Muscle layer of duodenum (tissue), 2 donors: ENCODE measurements at regions not wholly inside any gene's neighbourhood (a gene's known extent, or its start where the extent isn't known, plus 50 kb on each side); places are given as distances from the start of the nearest gene placed in this dataset.
"Not testable (repeated sequence)": the region's sequence is repeated elsewhere in the genome, so short reads cannot be mapped to it uniquely, and the experiment has no call there.

Experiments
- H3K27ac ChIP-seq: one replicate; pipeline ENCODE4 v1.7.0; 2013; ENCODE audit warnings: mild to moderate bottlenecking, low read length
- H3K27me3 ChIP-seq: one replicate; pipeline ENCODE4 v1.7.0; 2013; ENCODE audit warnings: low read depth, mild to moderate bottlenecking, control low read depth, low read length
- H3K36me3 ChIP-seq, 2 donors: one replicate each; pipeline ENCODE4 v1.7.0; 2013; ENCODE audit warnings: low read length in 2 of 2, control low read depth in 1 of 2, mild to moderate bottlenecking in 1 of 2; ENCODE audit not compliant: insufficient read depth in 2 of 2, control insufficient read depth in 1 of 2
- H3K4me1 ChIP-seq, 2 donors: one replicate each; pipeline ENCODE4 v1.7.0; 2013; ENCODE audit warnings: low read length in 2 of 2, mild to moderate bottlenecking in 2 of 2, control low read depth in 1 of 2, moderate library complexity in 1 of 2; ENCODE audit not compliant: insufficient read depth in 2 of 2, control insufficient read depth in 1 of 2
- H3K4me3 ChIP-seq, 2 donors: one replicate each; pipeline ENCODE4 v1.7.0; 2013; ENCODE audit warnings: low read length in 2 of 2, low read depth in 1 of 2, mild to moderate bottlenecking in 1 of 2
- H3K9me3 ChIP-seq, 2 donors: one replicate each; pipeline ENCODE4 v1.7.0; 2013; ENCODE audit warnings: low read length in 2 of 2, control low read depth in 1 of 2, mild to moderate bottlenecking in 1 of 2; ENCODE audit not compliant: control insufficient read depth in 1 of 2
- donor health status: healthy.

- Histone ChIP-seq H3K9me3 (peaks cover 0 to 9% of the 10 kb centered on the region in 2 donors), H3K36me3 (no peaks in the 10 kb centered on the region), H3K4me3 (no peak overlapping the region), H3K4me1 (no peaks in the 10 kb centered on the region), H3K27me3 (no peaks in the 10 kb centered on the region), H3K27ac (no peak overlapping the region)
Observed at GRCh38 chr13:54091884-54092283, 1063.3 kb downstream of the OLFM4 start.

GRCh38 chr13:54092686-54093085 is 1064.1 kb downstream of the OLFM4 start:
- H3K27ac ChIP-seq = no peak overlapping the region
- no peaks in the 10 kb centered on the region for H3K27me3 ChIP-seq
- peaks cover 0 to 9% of the 10 kb centered on the region in 2 donors for H3K9me3 ChIP-seq
- H3K4me3 ChIP-seq = no peak overlapping the region
- no peaks in the 10 kb centered on the region for H3K4me1 ChIP-seq
- H3K36me3 ChIP-seq = no peaks in the 10 kb centered on the region

GRCh38 chr13:54110597-54110996 is 1082.0 kb downstream of the OLFM4 start:
- no peaks in the 10 kb centered on the region for H3K4me1 ChIP-seq
- H3K9me3 ChIP-seq = no peaks in the 10 kb centered on the region
- no peak overlapping the region for H3K4me3 ChIP-seq
- no peaks in the 10 kb centered on the region for H3K36me3 ChIP-seq
- H3K27me3 ChIP-seq = no peaks in the 10 kb centered on the region
- H3K27ac ChIP-seq = no peak overlapping the region

- H3K9me3 ChIP-seq = no peaks in the 10 kb centered on the region
- no peak overlapping the region for H3K27ac ChIP-seq
- H3K4me3 ChIP-seq = no peak overlapping the region
- H3K4me1 ChIP-seq = no peaks in the 10 kb centered on the region
- no peaks in the 10 kb centered on the region for H3K36me3 ChIP-seq
- no peaks in the 10 kb centered on the region for H3K27me3 ChIP-seq
Observed at GRCh38 chr13:54124700-54125099, 1096.1 kb downstream of the OLFM4 start.

GRCh38 chr13:54130931-54131330 is 1102.3 kb downstream of the OLFM4 start:
- not testable (repeated sequence) for H3K4me1 ChIP-seq, H3K36me3 ChIP-seq, H3K27me3 ChIP-seq, H3K27ac ChIP-seq, H3K9me3 ChIP-seq, H3K4me3 ChIP-seq

- not testable (repeated sequence) for H3K36me3 ChIP-seq, H3K27ac ChIP-seq, H3K27me3 ChIP-seq, H3K4me3 ChIP-seq, H3K9me3 ChIP-seq, H3K4me1 ChIP-seq
Observed at GRCh38 chr13:54131433-54131832, 1102.8 kb downstream of the OLFM4 start.

- not testable (repeated sequence) for H3K4me3 ChIP-seq, H3K27ac ChIP-seq, H3K4me1 ChIP-seq, H3K36me3 ChIP-seq, H3K9me3 ChIP-seq, H3K27me3 ChIP-seq
Observed at GRCh38 chr13:54132127-54132526, 1103.5 kb downstream of the OLFM4 start.

GRCh38 chr13:54132720-54133119 is 1104.1 kb downstream of the OLFM4 start:
- not testable (repeated sequence) for H3K4me1 ChIP-seq, H3K4me3 ChIP-seq, H3K27me3 ChIP-seq, H3K27ac ChIP-seq, H3K9me3 ChIP-seq, H3K36me3 ChIP-seq

GRCh38 chr13:54133746-54134145 is 1105.1 kb downstream of the OLFM4 start:
- H3K36me3 ChIP-seq = no peaks in the 10 kb centered on the region
- no peaks in the 10 kb centered on the region for H3K4me1 ChIP-seq
- H3K9me3 ChIP-seq = no peaks in the 10 kb centered on the region
- no peak overlapping the region for H3K27ac ChIP-seq
- no peak overlapping the region for H3K4me3 ChIP-seq
- no peaks in the 10 kb centered on the region for H3K27me3 ChIP-seq

GRCh38 chr13:54144828-54145227 is 1116.2 kb downstream of the OLFM4 start:
- H3K36me3 ChIP-seq = no peaks in the 10 kb centered on the region
- H3K4me1 ChIP-seq = no peaks in the 10 kb centered on the region
- no peaks in the 10 kb centered on the region for H3K9me3 ChIP-seq
- no peaks in the 10 kb centered on the region for H3K27me3 ChIP-seq
- H3K4me3 ChIP-seq = no peak overlapping the region
- H3K27ac ChIP-seq = no peak overlapping the region

- Histone ChIP-seq H3K9me3 (no peaks in the 10 kb centered on the region), H3K27me3 (no peaks in the 10 kb centered on the region), H3K4me3 (no peak overlapping the region), H3K36me3 (no peaks in the 10 kb centered on the region), H3K4me1 (no peaks in the 10 kb centered on the region), H3K27ac (no peak overlapping the region)
Observed at GRCh38 chr13:54150851-54151250, 1122.2 kb downstream of the OLFM4 start.

- Histone ChIP-seq H3K36me3 (no peaks in the 10 kb centered on the region), H3K9me3 (no peaks in the 10 kb centered on the region), H3K4me3 (no peak overlapping the region), H3K27ac (no peak overlapping the region), H3K4me1 (no peaks in the 10 kb centered on the region), H3K27me3 (no peaks in the 10 kb centered on the region)
Observed at GRCh38 chr13:54162069-54162468, 1133.5 kb downstream of the OLFM4 start.
